H1 (cell line): ENCODE measurements at regions not wholly inside any gene's neighbourhood (a gene's known extent, or its start where the extent isn't known, plus 50 kb on each side); places are given as distances from the start of the nearest gene placed in this dataset.
"Not testable (repeated sequence)": the region's sequence is repeated elsewhere in the genome, so short reads cannot be mapped to it uniquely, and the experiment has no call there.

Experiments used
- CREB1 ChIP-seq: IDR thresholded peaks from 2 replicates; pipeline ENCODE4 v1.6.1; 2012; ENCODE audit warnings: inconsistent platforms
- CTCF ChIP-seq, 3 experiments: IDR thresholded peaks; 1 replicate in 2 of 3; 2 replicates in 1 of 3; pipeline versions ENCODE4 v1.5.1 to v1.6.1; 2011; ENCODE audit warnings: low read length in 3 of 3, mild to moderate bottlenecking in 3 of 3, inconsistent platforms in 2 of 3, low read depth in 1 of 3, moderate library complexity in 1 of 3; ENCODE audit not compliant: insufficient read depth in 1 of 3; ENCODE audit errors: control extremely low read depth in 1 of 3
- GABPA ChIP-seq: IDR thresholded peaks from 2 replicates; pipeline ENCODE4 v1.6.1; 2011; ENCODE audit warnings: mild to moderate bottlenecking, low read length, moderate library complexity, borderline replicate concordance; ENCODE audit not compliant: insufficient read depth
- RAD21 ChIP-seq, 2 experiments: IDR thresholded peaks in 1 of 2; conservative IDR thresholded peaks in 1 of 2; 2 replicates each; pipeline ENCODE4 v1.6.1; 2011; ENCODE audit warnings: low read depth in 2 of 2, low read length in 2 of 2, improper control_type of control experiment in 1 of 2, inconsistent platforms in 1 of 2, mild to moderate bottlenecking in 1 of 2, moderate library complexity in 1 of 2
- RXRA ChIP-seq: IDR thresholded peaks from 2 replicates; pipeline ENCODE4 v1.6.1; 2011; ENCODE audit warnings: low read depth, mild to moderate bottlenecking, low read length, moderate library complexity; ENCODE audit not compliant: insufficient read depth

DNA sequence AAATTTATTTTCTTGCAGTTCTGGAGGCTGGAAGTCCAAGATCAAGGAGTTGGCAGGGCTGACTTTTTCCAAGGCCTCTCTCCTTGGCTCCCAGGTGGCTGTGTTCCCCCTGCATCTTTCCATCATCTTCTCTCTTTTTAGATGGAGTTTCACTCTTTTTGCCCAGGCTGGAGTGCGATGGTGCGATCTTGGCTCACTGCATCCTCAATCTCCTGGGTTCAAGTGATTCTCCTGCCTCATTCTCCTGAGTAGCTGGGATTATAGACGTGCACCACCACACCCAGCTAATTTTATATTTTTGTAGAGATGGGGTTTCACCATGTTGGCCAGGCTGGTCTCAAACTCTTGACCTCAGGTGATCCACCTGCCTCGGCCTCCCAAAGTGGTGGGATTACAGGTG is 411.1 kb downstream of the RPS24 start:
- TF ChIP-seq RAD21 (IDR thresholded peaks at IDR 0.05 in 1 of 2, conservative IDR thresholded peaks at IDR 0.05 in 1 of 2; ENCODE audit: low read depth in 2 of 2, low read length in 2 of 2); GABPA; CTCF (IDR thresholded peaks at IDR 0.05; ENCODE audit: control extremely low read depth in 1 of 3, insufficient read depth in 1 of 3, low read depth in 1 of 3, low read length in 3 of 3); CREB1; RXRA: not testable (repeated sequence)
